ENCODE measurements at regions not wholly inside any gene's neighbourhood (a gene's known extent, or its start where the extent isn't known, plus 50 kb on each side); places are given as distances from the start of the nearest gene placed in this dataset.

GRCh38 chr22:44589831-44590230, 91.8 kb upstream of the RTL6 start:
- no peak for DNase-seq

- DNase-seq, result no peak
Observed at GRCh38 chr22:44588348-44588747, 90.3 kb upstream of the RTL6 start.

- DNase-seq, result no peak
Observed at GRCh38 chr22:44587737-44588310, 89.8 kb upstream of the RTL6 start.

- no peak for DNase-seq
Observed at GRCh38 chr22:44586999-44587736, 89.1 kb upstream of the RTL6 start.

- no peak for DNase-seq
Observed at GRCh38 chr22:44586351-44586990, 88.4 kb upstream of the RTL6 start.

- DNase-seq, result no peak
Observed at GRCh38 chr22:44585559-44586350, 87.7 kb upstream of the RTL6 start.

GRCh38 chr22:44584256-44584902, 86.3 kb upstream of the RTL6 start:
- no peak for DNase-seq

GRCh38 chr22:44583854-44584253, 85.8 kb upstream of the RTL6 start:
- no peak for DNase-seq

GRCh38 chr22:44583061-44583760, 85.2 kb upstream of the RTL6 start:
- no peak for DNase-seq

- DNase-seq, result no peak
Observed at GRCh38 chr22:44582016-44582415, 84.0 kb upstream of the RTL6 start.

GRCh38 chr22:44581096-44581435, 83.0 kb upstream of the RTL6 start:
- no peak for DNase-seq

- DNase-seq, result no peak
Observed at GRCh38 chr22:44580176-44581095, 82.4 kb upstream of the RTL6 start.

- no peak for DNase-seq
Observed at GRCh38 chr22:44578516-44579230, 80.6 kb upstream of the RTL6 start.

GRCh38 chr22:44578110-44578457, 80.1 kb upstream of the RTL6 start:
- DNase-seq, result no peak

- DNase-seq, result no peak
Observed at GRCh38 chr22:44577391-44578109, 79.5 kb upstream of the RTL6 start.

- no peak for DNase-seq
Observed at GRCh38 chr22:44576311-44577260, 78.6 kb upstream of the RTL6 start.

GRCh38 chr22:44575381-44576268, 77.6 kb upstream of the RTL6 start:
- no peak for DNase-seq
